ENCODE measurements at regions not wholly inside any gene's neighbourhood (a gene's known extent, or its start where the extent isn't known, plus 50 kb on each side); places are given as distances from the start of the nearest gene placed in this dataset.

DNA sequence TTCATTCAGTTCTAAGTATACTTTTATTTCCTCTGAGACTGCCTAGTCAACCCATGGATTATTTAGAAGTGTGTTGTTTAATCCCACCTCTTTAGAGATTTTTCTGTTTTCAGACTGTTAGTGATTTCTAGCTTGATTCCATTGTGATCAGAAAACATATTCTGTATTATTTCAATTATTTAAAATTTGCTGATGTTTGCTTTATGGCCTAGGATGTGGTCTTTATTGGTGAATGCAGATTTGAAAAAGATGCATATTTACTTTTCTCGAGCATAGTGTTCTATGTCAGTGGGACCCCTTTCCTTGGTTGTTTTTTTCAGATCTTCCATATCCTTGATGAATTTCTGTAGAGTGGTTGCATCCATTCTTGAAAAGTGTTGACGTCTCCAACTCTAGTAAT, 487.2 kb upstream of the HS6ST1 start:
- Histone ChIP-seq H3K4me1 (ENCODE audit: insufficient read depth, low read length) (no peaks in the 10 kb centered on the region), H3K9me3 (ENCODE audit: low read depth, low read length) (no peaks in the 10 kb centered on the region), H3K27me3 (ENCODE audit: insufficient read depth, low read length) (no peaks in the 10 kb centered on the region), H3K4me3 (ENCODE audit: low read length) (no peak overlapping the region)

- Histone ChIP-seq H3K27me3 (ENCODE audit: insufficient read depth, low read length) (no peaks in the 10 kb centered on the region), H3K4me3 (ENCODE audit: low read length) (no peak overlapping the region), H3K4me1 (ENCODE audit: insufficient read depth, low read length) (no peaks in the 10 kb centered on the region), H3K9me3 (ENCODE audit: low read depth, low read length) (no peaks in the 10 kb centered on the region)
Observed at GRCh38 chr2:128807317-128807716, 488.6 kb upstream of the HS6ST1 start.

GRCh38 chr2:128808462-128809258, 490.0 kb upstream of the HS6ST1 start:
- no peaks in the 10 kb centered on the region for H3K27me3 ChIP-seq (ENCODE audit: insufficient read depth, low read length)
- H3K4me3 ChIP-seq (ENCODE audit: low read length) = no peak overlapping the region
- no peaks in the 10 kb centered on the region for H3K9me3 ChIP-seq (ENCODE audit: low read depth, low read length)
- H3K4me1 ChIP-seq (ENCODE audit: insufficient read depth, low read length) = no peaks in the 10 kb centered on the region

DNA sequence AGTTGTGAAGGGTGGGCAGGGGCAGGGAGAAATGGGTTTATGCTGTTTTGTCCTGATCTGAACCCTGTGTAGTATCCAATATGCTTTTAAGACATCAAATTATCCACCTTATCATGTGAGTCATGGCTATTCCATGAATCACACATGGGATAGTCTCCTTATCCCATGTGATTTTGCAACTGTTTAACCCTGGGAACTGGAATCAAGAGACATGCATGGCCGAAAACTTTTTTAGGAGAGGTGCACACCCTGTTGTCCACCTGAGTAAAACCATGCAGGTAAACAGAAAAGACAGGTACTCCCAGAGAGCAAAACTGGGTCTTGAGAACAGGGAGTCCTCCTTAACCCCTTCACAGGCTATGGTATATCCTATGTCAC, 490.6 kb upstream of the HS6ST1 start:
- Histone ChIP-seq H3K4me1 (ENCODE audit: insufficient read depth, low read length) (no peaks in the 10 kb centered on the region), H3K4me3 (ENCODE audit: low read length) (no peak overlapping the region), H3K9me3 (ENCODE audit: low read depth, low read length) (no peaks in the 10 kb centered on the region), H3K27me3 (ENCODE audit: insufficient read depth, low read length) (no peaks in the 10 kb centered on the region)

DNA sequence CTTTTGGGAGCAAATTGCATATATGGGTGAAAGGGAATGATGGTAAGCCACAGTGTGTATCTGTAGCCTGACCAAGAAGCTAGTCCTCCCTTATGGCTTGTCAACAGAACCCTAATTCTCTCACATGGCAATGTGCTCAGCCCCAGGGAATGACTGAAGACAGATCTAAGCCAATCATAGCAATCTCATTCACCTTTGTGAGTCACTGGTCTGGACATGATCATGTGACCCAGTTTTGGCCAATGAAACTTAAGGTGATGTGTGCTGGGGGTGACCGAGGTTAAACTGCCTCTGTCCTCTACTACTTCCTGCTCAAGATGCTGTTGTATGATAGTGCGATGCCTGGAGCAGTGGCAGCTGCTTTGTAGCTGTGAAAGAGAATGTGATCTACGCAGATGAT, 491.2 kb upstream of the HS6ST1 start:
- H3K9me3 ChIP-seq (ENCODE audit: low read depth, low read length) = no peaks in the 10 kb centered on the region

DNA sequence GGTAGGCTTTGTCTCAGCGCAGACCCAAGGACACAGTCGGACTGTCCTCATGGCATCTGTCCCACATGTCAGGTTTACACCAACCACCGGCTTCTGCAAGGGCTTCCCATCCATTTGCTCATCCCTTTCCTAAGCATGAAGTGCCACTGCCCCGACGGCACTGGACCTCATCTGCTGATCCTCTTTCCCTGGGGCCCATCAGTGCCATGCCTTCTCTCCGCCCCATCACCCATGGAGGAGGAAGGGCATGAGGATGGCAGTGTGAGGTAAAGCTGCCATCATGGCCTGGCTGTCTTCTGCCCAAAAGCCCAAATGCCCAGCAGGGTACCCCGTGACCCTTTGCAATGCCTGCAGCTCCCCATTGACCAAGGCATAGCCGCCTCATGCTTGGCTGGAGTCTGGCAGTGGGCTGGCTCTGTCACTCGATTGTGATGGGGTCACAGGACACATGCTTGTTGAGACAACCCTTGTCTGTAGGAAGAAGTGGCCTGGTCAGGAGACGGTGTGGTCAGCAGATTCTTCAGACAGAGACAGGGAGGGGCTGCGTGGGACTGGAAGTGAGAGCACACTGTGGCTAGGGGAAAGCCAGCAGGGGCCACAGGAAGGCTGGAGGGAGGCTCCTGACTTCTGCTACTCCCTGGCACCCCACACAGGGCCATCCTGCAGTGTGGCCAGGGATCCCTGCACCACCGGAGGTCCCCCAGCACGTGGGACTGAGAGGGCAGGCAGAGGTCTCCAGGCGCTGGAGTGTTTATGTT, 493.7 kb upstream of the HS6ST1 start:
- Histone ChIP-seq H3K4me1 (ENCODE audit: insufficient read depth, low read length) (no peaks in the 10 kb centered on the region), H3K4me3 (ENCODE audit: low read length) (no peak overlapping the region), H3K9me3 (ENCODE audit: low read depth, low read length) (no peaks in the 10 kb centered on the region), H3K27me3 (ENCODE audit: insufficient read depth, low read length) (no peaks in the 10 kb centered on the region)

More for the DNA sequence above, 491.2 kb upstream of the HS6ST1 start:
- Histone ChIP-seq H3K4me3 (ENCODE audit: low read length) (no peak overlapping the region), H3K4me1 (ENCODE audit: insufficient read depth, low read length) (no peaks in the 10 kb centered on the region), H3K27me3 (ENCODE audit: insufficient read depth, low read length) (no peaks in the 10 kb centered on the region)

DNA sequence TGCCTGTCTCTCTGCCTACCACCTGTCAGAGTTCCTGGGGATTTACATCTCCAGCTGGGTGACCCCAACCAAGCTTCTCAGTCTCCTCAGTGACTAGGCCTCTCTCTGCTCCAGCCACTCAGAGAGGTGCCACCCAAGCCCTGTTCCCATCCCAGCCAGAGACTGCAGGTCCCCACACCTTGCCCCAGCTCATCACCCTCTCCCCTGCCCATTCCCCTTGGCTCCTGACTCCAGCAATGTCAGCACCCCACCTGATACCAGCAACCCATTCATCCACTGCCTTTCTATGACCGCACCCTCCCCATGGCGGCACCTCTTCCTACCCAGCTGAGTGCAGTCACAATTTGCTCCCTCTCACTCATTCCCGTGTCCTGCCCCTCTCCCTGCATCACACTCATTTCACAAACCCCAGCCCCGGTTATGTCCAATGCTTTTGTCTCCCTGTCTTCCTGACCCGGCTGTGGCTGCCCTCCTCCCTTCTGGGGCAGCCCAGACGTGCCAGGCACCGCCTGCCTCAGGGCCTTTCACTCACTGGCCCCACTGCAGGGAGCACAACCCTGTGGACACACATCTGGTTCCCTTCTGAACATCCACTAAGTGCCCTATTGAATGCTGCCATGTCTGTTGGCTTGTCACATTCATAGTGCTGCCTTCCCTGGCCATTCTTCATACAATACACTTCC, 494.8 kb upstream of the HS6ST1 start:
- Histone ChIP-seq H3K9me3 (ENCODE audit: low read depth, low read length) (no peaks in the 10 kb centered on the region), H3K4me1 (ENCODE audit: insufficient read depth, low read length) (no peaks in the 10 kb centered on the region), H3K27me3 (ENCODE audit: insufficient read depth, low read length) (no peaks in the 10 kb centered on the region), H3K4me3 (ENCODE audit: low read length) (no peak overlapping the region)

DNA sequence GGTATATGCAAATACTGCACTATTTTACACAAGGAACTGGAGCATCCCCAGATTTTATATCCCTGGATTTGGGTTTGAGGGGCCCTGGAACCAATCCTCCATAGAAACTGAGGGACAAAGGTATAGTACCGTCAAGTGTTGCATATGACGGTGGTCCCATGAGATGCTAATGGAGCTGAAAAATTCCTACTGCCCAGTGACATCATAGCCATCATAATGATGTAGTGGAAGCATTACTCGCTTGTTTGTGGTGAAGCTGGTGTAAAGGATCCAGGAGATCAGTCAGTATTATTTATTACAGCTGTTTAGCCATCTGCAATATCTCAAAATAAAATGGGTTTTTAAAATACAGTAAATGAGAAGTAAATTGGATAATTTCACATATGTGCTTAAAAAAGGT, 496.6 kb upstream of the HS6ST1 start:
- Histone ChIP-seq H3K27me3 (ENCODE audit: insufficient read depth, low read length) (no peaks in the 10 kb centered on the region), H3K4me1 (ENCODE audit: insufficient read depth, low read length) (no peaks in the 10 kb centered on the region), H3K4me3 (ENCODE audit: low read length) (no peak overlapping the region), H3K9me3 (ENCODE audit: low read depth, low read length) (no peaks in the 10 kb centered on the region)

DNA sequence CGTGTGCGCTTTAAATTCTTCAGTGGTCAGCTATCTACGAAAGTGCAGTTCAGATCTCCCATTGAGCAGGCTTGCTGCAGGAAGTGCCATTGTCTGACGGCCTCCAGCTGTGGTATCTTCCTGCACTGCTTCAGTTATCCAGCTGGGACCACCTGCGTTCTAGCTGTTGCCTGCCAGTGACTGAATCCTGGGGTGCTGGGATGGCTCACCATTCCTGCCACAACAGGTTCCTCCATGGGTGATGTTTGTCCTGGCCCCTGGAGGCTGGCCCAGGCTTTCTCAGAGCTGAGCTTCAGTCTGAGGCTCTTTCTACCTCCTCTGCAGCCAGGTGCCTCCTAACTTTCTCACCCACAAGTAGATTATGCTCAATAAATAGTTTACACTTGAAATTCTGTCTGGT, 498.5 kb upstream of the HS6ST1 start:
- Histone ChIP-seq H3K4me3 (ENCODE audit: low read length) (no peak overlapping the region), H3K9me3 (ENCODE audit: low read depth, low read length) (no peaks in the 10 kb centered on the region), H3K27me3 (ENCODE audit: insufficient read depth, low read length) (no peaks in the 10 kb centered on the region), H3K4me1 (ENCODE audit: insufficient read depth, low read length) (no peaks in the 10 kb centered on the region)

GRCh38 chr2:128817813-128818212, 499.1 kb upstream of the HS6ST1 start:
- no peak overlapping the region for H3K4me3 ChIP-seq (ENCODE audit: low read length)
- no peaks in the 10 kb centered on the region for H3K27me3 ChIP-seq (ENCODE audit: insufficient read depth, low read length)
- H3K4me1 ChIP-seq (ENCODE audit: insufficient read depth, low read length) = no peaks in the 10 kb centered on the region
- H3K9me3 ChIP-seq (ENCODE audit: low read depth, low read length) = no peaks in the 10 kb centered on the region

DNA sequence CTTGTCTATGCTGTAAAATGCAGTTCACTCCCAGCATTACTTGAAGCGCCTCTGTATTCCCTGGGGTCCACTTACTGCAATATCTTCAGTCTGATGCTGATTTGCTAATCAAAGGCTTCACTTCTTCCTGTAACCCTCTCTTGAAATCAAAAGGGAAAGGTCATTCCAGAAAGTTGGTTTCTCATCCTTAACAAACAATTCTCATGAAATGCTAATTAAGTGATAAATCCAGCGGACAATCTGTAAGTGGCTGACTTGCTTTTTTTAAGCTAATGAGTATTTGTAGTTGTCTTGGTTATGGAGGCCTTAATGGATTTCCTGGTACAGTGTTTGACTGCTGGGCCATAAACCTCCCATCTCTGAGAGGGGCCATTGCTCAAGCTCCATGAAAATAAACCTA, 499.6 kb upstream of the HS6ST1 start:
- Histone ChIP-seq H3K4me3 (ENCODE audit: low read length) (no peak overlapping the region), H3K27me3 (ENCODE audit: insufficient read depth, low read length) (no peaks in the 10 kb centered on the region), H3K4me1 (ENCODE audit: insufficient read depth, low read length) (no peaks in the 10 kb centered on the region), H3K9me3 (ENCODE audit: low read depth, low read length) (no peaks in the 10 kb centered on the region)

DNA sequence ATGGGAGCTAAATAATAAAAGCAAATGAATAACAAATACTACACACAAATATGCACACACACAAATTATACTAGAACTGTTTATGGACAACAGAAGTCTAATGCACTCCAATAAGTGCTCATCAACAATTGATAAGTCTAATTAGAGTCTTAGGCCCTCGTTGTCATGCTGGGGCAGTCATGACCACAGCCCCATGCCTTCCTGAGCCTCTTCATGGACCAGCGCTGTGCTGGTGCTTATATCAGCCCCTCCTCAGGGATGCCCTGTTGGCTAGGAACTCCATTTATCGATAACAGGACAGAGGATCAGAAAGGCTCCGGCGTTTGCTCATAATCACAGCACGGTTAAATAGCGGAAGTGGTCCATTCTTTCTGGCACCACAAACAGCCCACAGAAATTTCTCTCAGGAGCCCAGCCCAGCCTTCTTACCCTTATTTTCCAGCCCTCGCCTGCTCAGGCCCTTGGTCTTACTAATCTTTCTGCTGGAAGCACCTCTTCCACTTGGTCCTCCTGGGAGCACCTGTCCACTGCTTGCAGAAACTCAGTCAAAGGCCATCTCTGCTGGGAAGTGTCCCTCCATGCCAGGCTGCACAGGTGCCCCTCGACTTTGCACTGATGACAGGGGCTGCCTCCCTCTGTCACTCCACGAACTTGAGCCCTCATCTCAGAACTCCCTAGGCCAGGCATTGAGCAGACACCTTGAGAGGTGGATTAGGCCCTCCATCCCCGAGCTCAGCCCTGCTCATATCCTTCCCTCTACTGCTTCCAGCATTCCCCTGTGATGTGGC, 500.2 kb upstream of the HS6ST1 start:
- Histone ChIP-seq H3K4me3 (ENCODE audit: low read length) (no peak overlapping the region), H3K4me1 (ENCODE audit: insufficient read depth, low read length) (no peaks in the 10 kb centered on the region), H3K9me3 (ENCODE audit: low read depth, low read length) (no peaks in the 10 kb centered on the region), H3K27me3 (ENCODE audit: insufficient read depth, low read length) (no peaks in the 10 kb centered on the region)

DNA sequence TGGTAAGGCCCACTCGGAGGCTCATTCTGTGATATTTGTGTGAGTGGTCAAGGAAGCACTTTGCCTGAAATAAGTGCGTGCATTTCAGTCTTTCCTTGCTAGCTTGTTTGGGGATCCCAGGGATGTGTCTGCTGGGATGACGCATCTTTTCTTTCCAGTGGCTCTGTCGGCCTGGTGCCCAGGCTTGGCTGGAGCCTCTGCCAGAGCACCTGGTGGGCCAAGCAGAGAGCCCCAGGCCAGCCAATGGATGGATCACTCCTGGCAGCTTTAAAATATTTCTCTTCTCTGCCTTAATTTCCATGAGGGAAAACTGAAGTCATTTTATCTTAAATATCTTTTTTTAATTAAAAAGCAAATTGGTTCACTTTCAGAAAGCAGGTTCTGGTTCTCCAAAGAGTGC, 501.8 kb upstream of the HS6ST1 start:
- H3K9me3 ChIP-seq (ENCODE audit: low read depth, low read length) = no peaks in the 10 kb centered on the region
- H3K27me3 ChIP-seq (ENCODE audit: insufficient read depth, low read length) = no peaks in the 10 kb centered on the region
- no peaks in the 10 kb centered on the region for H3K4me1 ChIP-seq (ENCODE audit: insufficient read depth, low read length)
- no peak overlapping the region for H3K4me3 ChIP-seq (ENCODE audit: low read length)

DNA sequence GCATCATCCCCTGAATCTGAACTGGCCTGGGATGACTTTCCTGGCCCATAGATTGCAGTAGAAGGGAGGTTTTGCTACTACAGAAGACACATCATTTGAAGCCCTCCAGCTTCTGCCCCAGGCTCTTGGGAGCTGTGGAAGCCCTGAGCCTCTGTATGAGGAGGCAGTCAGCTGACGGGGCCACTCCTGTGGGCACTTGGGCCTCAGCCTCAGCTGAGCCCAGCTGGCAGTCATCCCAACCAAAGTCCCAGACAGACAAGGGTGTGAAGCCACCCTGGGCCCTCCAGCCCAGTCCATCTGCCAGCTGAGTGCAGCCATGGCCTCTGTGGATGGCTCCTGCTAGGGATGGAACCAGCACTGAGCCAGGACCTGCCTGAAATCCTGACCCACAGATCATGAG, 502.3 kb upstream of the HS6ST1 start:
- no peaks in the 10 kb centered on the region for H3K4me1 ChIP-seq (ENCODE audit: insufficient read depth, low read length)
- no peak overlapping the region for H3K4me3 ChIP-seq (ENCODE audit: low read length)
- no peaks in the 10 kb centered on the region for H3K27me3 ChIP-seq (ENCODE audit: insufficient read depth, low read length)
- no peaks in the 10 kb centered on the region for H3K9me3 ChIP-seq (ENCODE audit: low read depth, low read length)

All from mononuclear cell (primary cell).